Neuronal stem cell (in vitro differentiated cells): ENCODE measurements at regions not wholly inside any gene's neighbourhood (a gene's known extent, or its start where the extent isn't known, plus 50 kb on each side); places are given as distances from the start of the nearest gene placed in this dataset.
"Not testable (repeated sequence)": the region's sequence is repeated elsewhere in the genome, so short reads cannot be mapped to it uniquely, and the experiment has no call there.

ENCODE experiments used
- DNase-seq: peaks from one replicate; pipeline ENCODE4 v3.0.0-alpha.2; 2013; ENCODE audit warnings: low spot score
- H2AFZ ChIP-seq: one replicate; pipeline ENCODE4 v1.6.1; 2013; ENCODE audit warnings: mild to moderate bottlenecking, low read length, inconsistent platforms
- H2AK5ac ChIP-seq: 2 replicates; pipeline ENCODE4 v1.6.1; 2013; ENCODE audit warnings: low read depth, mild to moderate bottlenecking, inconsistent platforms, low read length, moderate library complexity, mixed read lengths
- H2BK120ac ChIP-seq: 2 replicates; pipeline ENCODE4 v1.6.1; 2013; ENCODE audit warnings: low read depth, mild to moderate bottlenecking, inconsistent platforms, low read length, moderate library complexity, mixed read lengths
- H2BK12ac ChIP-seq: one replicate; pipeline ENCODE4 v1.6.1; 2013; ENCODE audit warnings: low read length, inconsistent platforms
- H2BK15ac ChIP-seq: 2 replicates; pipeline ENCODE4 v1.6.1; 2013; ENCODE audit warnings: mild to moderate bottlenecking, low read length, inconsistent platforms, mixed read lengths
- H2BK5ac ChIP-seq: one replicate; pipeline ENCODE4 v1.6.1; 2013; ENCODE audit warnings: inconsistent platforms, mild to moderate bottlenecking, low read length, moderate library complexity
- H3K14ac ChIP-seq: one replicate; pipeline ENCODE4 v1.6.1; 2013; ENCODE audit warnings: low read length, inconsistent platforms
- H3K18ac ChIP-seq: 2 replicates; pipeline ENCODE4 v1.6.1; 2013; ENCODE audit warnings: low read length, inconsistent platforms
- H3K23ac ChIP-seq: 2 replicates; pipeline ENCODE4 v1.6.1; 2013; ENCODE audit warnings: low read depth, mild to moderate bottlenecking, mixed read lengths, low read length, inconsistent platforms; ENCODE audit not compliant: poor library complexity
- H3K27ac ChIP-seq: replicated peaks from 3 replicates; pipeline ENCODE4 v1.5.1; 2013; ENCODE audit warnings: low read length, inconsistent platforms
- H3K27me3 ChIP-seq, 3 experiments: 2 replicates each; pipeline ENCODE4 v1.6.1; 2013; ENCODE audit warnings: low read length in 3 of 3, mild to moderate bottlenecking in 2 of 3, inconsistent platforms in 1 of 3, low read depth in 1 of 3, mixed read lengths in 1 of 3, moderate library complexity in 1 of 3; ENCODE audit not compliant: control insufficient read depth in 3 of 3, insufficient read depth in 3 of 3
- H3K36me3 ChIP-seq, 2 donors: replicated peaks in 1 of 2; 2 replicates each; pipeline ENCODE4 v1.6.1; 2013; ENCODE audit warnings: low read length in 2 of 2; ENCODE audit not compliant: control insufficient read depth in 2 of 2, insufficient read depth in 2 of 2
- H3K4ac ChIP-seq: 2 replicates; pipeline ENCODE4 v1.6.1; 2013; ENCODE audit warnings: inconsistent platforms, mild to moderate bottlenecking, low read length, moderate library complexity
- H3K4me1 ChIP-seq, 2 donors: 1 replicate in 1 of 2; 2 replicates in 1 of 2; pipeline ENCODE4 v1.6.1; 2013; ENCODE audit warnings: low read length in 2 of 2, low read depth in 1 of 2; ENCODE audit not compliant: control insufficient read depth in 2 of 2, insufficient read depth in 1 of 2
- H3K4me2 ChIP-seq: one replicate; pipeline ENCODE4 v1.6.1; 2013; ENCODE audit warnings: mild to moderate bottlenecking, low read length, inconsistent platforms; ENCODE audit not compliant: insufficient read depth, poor library complexity, severe bottlenecking
- H3K4me3 ChIP-seq, 2 donors: 2 replicates each; pipeline ENCODE4 v1.5.1; 2013; ENCODE audit warnings: low read length in 2 of 2, mild to moderate bottlenecking in 2 of 2, inconsistent platforms in 1 of 2, moderate library complexity in 1 of 2
- H3K79me1 ChIP-seq: one replicate; pipeline ENCODE4 v1.6.1; 2013; ENCODE audit warnings: low read depth, mild to moderate bottlenecking, inconsistent platforms, low read length, moderate library complexity
- H3K9ac ChIP-seq: one replicate; pipeline ENCODE4 v1.6.1; 2013; ENCODE audit warnings: mild to moderate bottlenecking, low read depth, low read length, inconsistent platforms; ENCODE audit not compliant: poor library complexity
- H3K9me3 ChIP-seq, 2 donors: replicated peaks in 1 of 2; 2 replicates each; pipeline versions ENCODE3 to v1.6.1; 2013; ENCODE audit warnings: low read length in 2 of 2, mild to moderate bottlenecking in 2 of 2, inconsistent platforms in 1 of 2, low read depth in 1 of 2, mixed read lengths in 1 of 2, moderate library complexity in 1 of 2; ENCODE audit not compliant: control insufficient read depth in 2 of 2, insufficient read depth in 1 of 2
- H4K8ac ChIP-seq: one replicate; pipeline ENCODE4 v1.6.1; 2013; ENCODE audit warnings: low read depth, mild to moderate bottlenecking, inconsistent platforms, low read length, moderate library complexity
- H4K91ac ChIP-seq: one replicate; pipeline ENCODE4 v1.6.1; 2013; ENCODE audit warnings: low read length, low read depth, mild to moderate bottlenecking, inconsistent platforms; ENCODE audit not compliant: poor library complexity
- WGBS, 2 donors: extraction: QIAGEN DNeasy Blood & Tissue Kit; methylation state at CpG; one replicate each; pipeline ENCODE4 v1.1.7; 2013; ENCODE audit warnings: missing lambda C conversion rate in 2 of 2, mixed read lengths in 1 of 2; ENCODE audit not compliant: insufficient read length in 2 of 2, insufficient replicate concordance in 1 of 2; ENCODE audit errors: extremely low coverage in 2 of 2; 5-methylcytosine and 5-hydroxymethylcytosine counted together

- Histone ChIP-seq H3K27ac (no peak overlapping the region), H3K9me3 (peaks cover 8 to 13% of the 10 kb centered on the region in 2 donors), H2AFZ (no peak overlapping the region), H3K23ac (no peak overlapping the region), H3K4ac (no peak overlapping the region), H3K36me3 (no peaks in the 10 kb centered on the region), H3K9ac (no peak overlapping the region), H2BK15ac (no peak overlapping the region), H2BK12ac (no peak overlapping the region), H3K79me1 (no peaks in the 10 kb centered on the region), H2AK5ac (no peak overlapping the region), H3K18ac (no peak overlapping the region), H3K4me3 (no peak overlapping the region), H2BK120ac (no peak overlapping the region), H3K4me2 (no peak overlapping the region), H4K91ac (no peak overlapping the region), H3K14ac (no peak overlapping the region), H2BK5ac (no peak overlapping the region), H3K27me3 (no peaks in the 10 kb centered on the region), H4K8ac (no peak overlapping the region), H3K4me1 (no peaks in the 10 kb centered on the region)
- DNase-seq, result no peak
- no CpG with 5 or more reads among the region's 1 CpG for WGBS, 2 donors
Observed at GRCh38 chr5:82879089-82879488, 198.1 kb downstream of the TMEM167A start.

GRCh38 chr5:82873452-82873851 lies 203.7 kb downstream of the TMEM167A start:
- Histone ChIP-seq H3K18ac (no peak overlapping the region), H3K9ac (no peak overlapping the region)
- no CpG with 5 or more reads among the region's 2 CpGs for WGBS, 2 donors

GRCh38 chr5:82872321-82873288 lies 204.6 kb downstream of the TMEM167A start:
- not testable (repeated sequence) for H3K9me3 ChIP-seq, H2BK15ac ChIP-seq, H2BK12ac ChIP-seq, H3K18ac ChIP-seq, H3K4me2 ChIP-seq, H4K8ac ChIP-seq, H3K4me3 ChIP-seq, H3K4ac ChIP-seq, H2AK5ac ChIP-seq, H3K79me1 ChIP-seq, H2BK5ac ChIP-seq, DNase-seq, H3K23ac ChIP-seq, H3K14ac ChIP-seq, H3K4me1 ChIP-seq, H3K27me3 ChIP-seq, H2AFZ ChIP-seq, H3K36me3 ChIP-seq, H4K91ac ChIP-seq, H3K9ac ChIP-seq, H3K27ac ChIP-seq, H2BK120ac ChIP-seq
- WGBS, 2 donors, result no CpG with 5 or more reads among the region's 30 CpGs

More at GRCh38 chr5:82873452-82873851, 203.7 kb downstream of the TMEM167A start:
- H2AK5ac ChIP-seq, result no peak overlapping the region
- H3K14ac ChIP-seq, result no peak overlapping the region
- no peak overlapping the region for H2BK120ac ChIP-seq
- no peak overlapping the region for H3K27ac ChIP-seq
- no peak overlapping the region for H3K4me2 ChIP-seq
- H3K23ac ChIP-seq, result no peak overlapping the region
- H3K27me3 ChIP-seq, result no peaks in the 10 kb centered on the region
- no peaks in the 10 kb centered on the region for H3K9me3 ChIP-seq
- H3K79me1 ChIP-seq, result no peaks in the 10 kb centered on the region
- H4K8ac ChIP-seq, result no peak overlapping the region
- DNase-seq, result no peak
- H3K36me3 ChIP-seq, result no peaks in the 10 kb centered on the region
- H2AFZ ChIP-seq, result no peak overlapping the region
- no peak overlapping the region for H2BK5ac ChIP-seq
- no peak overlapping the region for H2BK12ac ChIP-seq
- H3K4ac ChIP-seq, result no peak overlapping the region
- no peak overlapping the region for H4K91ac ChIP-seq
- no peak overlapping the region for H3K4me3 ChIP-seq
- H3K4me1 ChIP-seq, result peaks cover 0 to 7% of the 10 kb centered on the region in 2 donors
- no peak overlapping the region for H2BK15ac ChIP-seq

GRCh38 chr5:82865625-82866024 lies 211.6 kb downstream of the TMEM167A start:
- WGBS, 2 donors, result no CpG with 5 or more reads among the region's 3 CpGs
- Histone ChIP-seq H3K9ac (no peak overlapping the region), H3K4me1 (peaks cover 15 to 32% of the 10 kb centered on the region in 2 donors), H2AFZ (no peak overlapping the region), H2BK12ac (no peak overlapping the region), H3K4me2 (no peak overlapping the region), H3K14ac (no peak overlapping the region), H3K18ac (no peak overlapping the region), H4K8ac (no peak overlapping the region), H3K79me1 (no peaks in the 10 kb centered on the region), H2BK5ac (no peak overlapping the region), H3K4ac (no peak overlapping the region), H3K4me3 (no peak overlapping the region), H3K27me3 (no peaks in the 10 kb centered on the region), H2AK5ac (no peak overlapping the region), H2BK15ac (no peak overlapping the region), H3K23ac (no peak overlapping the region), H3K9me3 (no peaks in the 10 kb centered on the region), H2BK120ac (no peak overlapping the region), H4K91ac (no peak overlapping the region), H3K27ac (no peak overlapping the region), H3K36me3 (no peaks in the 10 kb centered on the region)
- DNase-seq, result no peak
